ENCODE measurements at regions not wholly inside any gene's neighbourhood (a gene's known extent, or its start where the extent isn't known, plus 50 kb on each side); places are given as distances from the start of the nearest gene placed in this dataset.

DNA sequence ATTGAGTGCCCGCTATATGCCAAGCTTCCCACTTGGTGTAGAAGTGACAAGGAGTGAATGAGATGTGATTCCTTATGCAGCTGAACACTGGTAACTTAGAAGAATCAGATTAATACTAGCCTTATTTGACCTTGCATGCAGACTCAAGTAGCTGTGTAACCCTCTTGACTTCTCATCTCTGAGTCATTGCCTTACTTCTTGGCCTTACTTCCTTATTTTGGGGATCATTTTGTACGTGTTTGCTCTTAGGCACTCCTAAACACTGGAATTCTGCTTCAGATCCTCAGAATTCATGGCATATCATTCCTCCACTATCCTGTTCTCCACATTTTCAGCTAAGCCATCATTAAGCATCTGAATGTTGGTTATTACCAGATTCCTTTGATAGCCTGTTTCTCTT is 948.9 kb upstream of the ARRDC3 start:
- Histone ChIP-seq H3K4me3 (ENCODE audit: control extremely low read depth in 1 of 5, extremely low read depth in 1 of 5, insufficient read depth in 1 of 5, low read depth in 2 of 5, low read length in 4 of 5) (no peak overlapping the region), H3K27me3 (replicated peaks in 1 of 4; ENCODE audit: control extremely low read depth in 1 of 4, control insufficient read depth in 3 of 4, insufficient read depth in 4 of 4, low read length in 3 of 4) (no peaks in the 10 kb centered on the region), H2AFZ (ENCODE audit: insufficient read depth, low read depth, low read length, poor library complexity, severe bottlenecking) (no peak overlapping the region), H3K79me2 (ENCODE audit: control insufficient read depth, insufficient read depth, low read length) (no peaks in the 10 kb centered on the region), H3K4me2 (replicated peaks; ENCODE audit: low read depth, low read length, poor library complexity, severe bottlenecking) (no peak overlapping the region), H3K27ac (ENCODE audit: low read length in 2 of 2) (no peak overlapping the region), H3K36me3 (replicated peaks in 1 of 2; ENCODE audit: control extremely low read depth in 1 of 2, control insufficient read depth in 1 of 2, extremely low read depth in 1 of 2, insufficient read depth in 2 of 2, low read length in 1 of 2) (no peaks in the 10 kb centered on the region), H3K9me3 (ENCODE audit: control extremely low read depth in 1 of 3, control insufficient read depth in 2 of 3, insufficient read depth in 1 of 3, low read length in 2 of 3) (no peaks in the 10 kb centered on the region), H3K4me1 (ENCODE audit: control insufficient read depth in 2 of 2, insufficient read depth in 2 of 2, low read length in 2 of 2) (no peaks in the 10 kb centered on the region), H3K9ac (ENCODE audit: low read length) (no peak overlapping the region), H4K20me1 (ENCODE audit: control insufficient read depth, insufficient read depth, low read length, poor library complexity, severe bottlenecking) (no peaks in the 10 kb centered on the region)
- no peak for TF ChIP-seq CTCF (IDR thresholded peaks at IDR 0.05)
- Mint-ChIP-seq H3K9me3 (ENCODE audit: insufficient read depth) (no peaks in the 10 kb centered on the region), H3K4me1 (no peaks in the 10 kb centered on the region), H3K27me3 (no peaks in the 10 kb centered on the region), H3K4me3 (no peak overlapping the region), H3K27ac (no peak overlapping the region)
- no CpG with 5 or more reads among the region's 2 CpGs for WGBS (ENCODE audit: insufficient coverage)
- ChIA-PET CTCF (no interaction called here), POLR2A (no interaction called here)
- no peak for DNase-seq
- no peak for ATAC-seq (ENCODE audit: low read depth)
- intact Hi-C loops (cut with micrococcal nuclease) = no loop called here

- no peaks in the 10 kb centered on the region for H3K4me1 ChIP-seq (ENCODE audit: control insufficient read depth in 2 of 2, insufficient read depth in 2 of 2, low read length in 2 of 2)
- POLR2A ChIA-PET = no interaction called here
- H3K4me2 ChIP-seq (replicated peaks; ENCODE audit: low read depth, low read length, poor library complexity, severe bottlenecking) = no peak overlapping the region
- intact Hi-C loops (cut with micrococcal nuclease) = no loop called here
- TF ChIP-seq EZH2 (IDR thresholded peaks at IDR 0.05; ENCODE audit: borderline replicate concordance, insufficient read depth, low read depth, low read length, poor library complexity, severe bottlenecking) (no peak), CTCF (IDR thresholded peaks at IDR 0.05) (no peak)
- no peak overlapping the region for H3K9ac ChIP-seq (ENCODE audit: low read length)
- H3K27ac Mint-ChIP-seq = no peak overlapping the region
- H3K27me3 Mint-ChIP-seq = no peaks in the 10 kb centered on the region
- ATAC-seq (ENCODE audit: low read depth) (no peak), DNase-seq (no peak)
- no peaks in the 10 kb centered on the region for H3K9me3 Mint-ChIP-seq (ENCODE audit: insufficient read depth)
- no peak overlapping the region for H3K4me3 Mint-ChIP-seq
- CTCF ChIA-PET = no interaction called here
- H3K4me3 ChIP-seq (ENCODE audit: control extremely low read depth in 1 of 5, extremely low read depth in 1 of 5, insufficient read depth in 1 of 5, low read depth in 2 of 5, low read length in 4 of 5) = no peak overlapping the region
- no peaks in the 10 kb centered on the region for H3K79me2 ChIP-seq (ENCODE audit: control insufficient read depth, insufficient read depth, low read length)
- H2AFZ ChIP-seq (ENCODE audit: insufficient read depth, low read depth, low read length, poor library complexity, severe bottlenecking) = no peak overlapping the region
- no peaks in the 10 kb centered on the region for H4K20me1 ChIP-seq (ENCODE audit: control insufficient read depth, insufficient read depth, low read length, poor library complexity, severe bottlenecking)
- no peaks in the 10 kb centered on the region for H3K36me3 ChIP-seq (replicated peaks in 1 of 2; ENCODE audit: control extremely low read depth in 1 of 2, control insufficient read depth in 1 of 2, extremely low read depth in 1 of 2, insufficient read depth in 2 of 2, low read length in 1 of 2)
- no peaks in the 10 kb centered on the region for H3K4me1 Mint-ChIP-seq
- no peaks in the 10 kb centered on the region for H3K9me3 ChIP-seq (ENCODE audit: control extremely low read depth in 1 of 3, control insufficient read depth in 2 of 3, insufficient read depth in 1 of 3, low read length in 2 of 3)
- no peaks in the 10 kb centered on the region for H3K27me3 ChIP-seq (replicated peaks in 1 of 4; ENCODE audit: control extremely low read depth in 1 of 4, control insufficient read depth in 3 of 4, insufficient read depth in 4 of 4, low read length in 3 of 4)
- H3K27ac ChIP-seq (ENCODE audit: low read length in 2 of 2) = no peak overlapping the region
Measured at GRCh38 chr5:92330365-92330764, 947.2 kb upstream of the ARRDC3 start.

Measured in B cell (primary cell).